Fibroblast of mammary gland (primary cell): ENCODE measurements at regions not wholly inside any gene's neighbourhood (a gene's known extent, or its start where the extent isn't known, plus 50 kb on each side); places are given as distances from the start of the nearest gene placed in this dataset.
A peak's percentile ranks its signal among the peaks of the same experiment; 100 is the strongest.

Source experiments
- DNase-seq: peaks from one replicate; pipeline ENCODE4 v3.0.0-alpha.2; 2010; ENCODE audit warnings: low read depth
- H3K4me3 ChIP-seq: 2 replicates; pipeline ENCODE4 v1.5.1; 2011; ENCODE audit warnings: low read depth, mild to moderate bottlenecking, low read length, moderate library complexity; ENCODE audit not compliant: control insufficient read depth
- TF ChIP-seq, protein P1 (sequence below): conservative IDR thresholded peaks from 2 replicates; pipeline ENCODE4 v1.5.1; 2011; ENCODE audit warnings: low read depth, low read length, inconsistent platforms; ENCODE audit not compliant: control insufficient read depth, insufficient read depth

DNA sequence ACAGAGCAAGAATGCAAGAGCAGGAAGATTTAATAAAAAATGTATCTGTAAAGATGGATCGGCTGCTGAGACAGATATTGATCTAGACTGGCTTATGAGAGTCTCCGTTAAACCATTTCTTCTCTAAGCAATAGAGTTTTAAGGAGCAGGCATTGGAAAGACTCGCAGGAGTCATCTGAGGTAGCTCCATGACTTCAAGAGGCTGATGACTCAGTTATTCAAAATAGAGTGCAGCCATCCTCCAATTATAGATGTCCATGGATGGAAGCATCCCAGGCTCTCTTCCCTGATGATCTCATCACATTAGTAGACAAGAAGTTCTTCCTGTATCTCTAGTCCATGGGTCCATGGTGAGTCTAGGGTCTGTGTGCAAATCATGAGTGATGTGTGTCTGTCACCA lies 638.3 kb upstream of the TMEM132C start:
- DNase-seq = peak; percentile 87
- H3K4me3 ChIP-seq = no peak overlapping the region
- TF ChIP-seq, protein P1, sequence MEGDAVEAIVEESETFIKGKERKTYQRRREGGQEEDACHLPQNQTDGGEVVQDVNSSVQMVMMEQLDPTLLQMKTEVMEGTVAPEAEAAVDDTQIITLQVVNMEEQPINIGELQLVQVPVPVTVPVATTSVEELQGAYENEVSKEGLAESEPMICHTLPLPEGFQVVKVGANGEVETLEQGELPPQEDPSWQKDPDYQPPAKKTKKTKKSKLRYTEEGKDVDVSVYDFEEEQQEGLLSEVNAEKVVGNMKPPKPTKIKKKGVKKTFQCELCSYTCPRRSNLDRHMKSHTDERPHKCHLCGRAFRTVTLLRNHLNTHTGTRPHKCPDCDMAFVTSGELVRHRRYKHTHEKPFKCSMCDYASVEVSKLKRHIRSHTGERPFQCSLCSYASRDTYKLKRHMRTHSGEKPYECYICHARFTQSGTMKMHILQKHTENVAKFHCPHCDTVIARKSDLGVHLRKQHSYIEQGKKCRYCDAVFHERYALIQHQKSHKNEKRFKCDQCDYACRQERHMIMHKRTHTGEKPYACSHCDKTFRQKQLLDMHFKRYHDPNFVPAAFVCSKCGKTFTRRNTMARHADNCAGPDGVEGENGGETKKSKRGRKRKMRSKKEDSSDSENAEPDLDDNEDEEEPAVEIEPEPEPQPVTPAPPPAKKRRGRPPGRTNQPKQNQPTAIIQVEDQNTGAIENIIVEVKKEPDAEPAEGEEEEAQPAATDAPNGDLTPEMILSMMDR = no peak

DNA sequence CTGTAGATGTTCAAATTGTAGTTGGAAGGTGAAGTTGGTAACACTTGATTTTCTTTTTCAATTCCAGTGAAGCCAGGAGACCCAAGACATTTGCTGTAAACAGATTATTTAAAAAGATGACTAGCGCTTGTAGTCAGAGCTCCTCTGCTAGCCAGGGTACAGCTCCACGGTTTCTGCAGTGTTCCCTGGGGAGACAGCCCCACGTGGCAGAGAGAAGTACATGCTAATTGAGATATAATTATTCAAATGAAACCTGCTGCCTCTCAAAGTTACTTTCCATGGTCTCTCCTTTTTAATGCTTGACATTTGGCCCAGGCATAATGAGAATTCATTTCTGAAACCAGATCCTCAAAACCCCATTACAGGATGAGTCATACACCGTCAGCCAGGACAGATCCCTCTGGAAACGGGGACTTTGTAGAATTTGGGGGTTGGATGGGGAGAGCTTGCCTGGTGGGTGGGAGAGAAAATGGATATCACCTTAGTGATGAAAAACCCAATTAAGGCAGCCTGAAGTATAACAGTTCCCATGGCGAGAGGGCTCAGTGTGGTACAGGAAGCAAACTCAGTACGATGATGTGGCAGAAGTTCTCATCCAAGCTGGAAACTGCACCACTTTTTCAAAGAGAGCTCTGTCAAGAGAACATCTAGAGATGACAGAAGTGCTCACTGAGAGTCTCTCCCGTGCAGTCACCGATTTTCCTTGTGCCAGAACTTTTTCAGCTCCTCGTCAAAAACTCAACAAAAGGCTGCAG lies 637.7 kb upstream of the TMEM132C start:
- TF ChIP-seq, protein P1 = no peak
- peak; percentile 49 for DNase-seq
- no peak overlapping the region for H3K4me3 ChIP-seq

DNA sequence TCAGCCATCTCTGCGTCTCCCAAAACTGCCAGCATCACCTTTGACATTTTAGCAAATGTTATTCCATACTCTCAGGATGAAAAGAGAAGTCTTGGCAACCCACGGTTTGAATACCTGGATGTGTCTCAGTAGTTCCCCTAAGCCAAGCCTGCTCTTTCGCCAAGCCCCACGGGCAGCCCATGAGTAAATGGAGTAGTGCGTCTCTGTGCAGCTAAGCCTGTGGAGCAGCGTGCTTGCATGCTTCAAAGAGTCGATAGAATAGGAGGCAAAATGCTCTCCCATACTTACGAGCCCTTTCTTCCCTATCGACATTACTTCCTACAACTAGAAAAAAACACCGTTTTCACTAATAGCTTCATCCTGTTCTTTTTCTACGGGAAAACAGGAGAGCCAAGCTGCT lies 634.5 kb upstream of the TMEM132C start:
- TF ChIP-seq, protein P1 = no peak
- no peak for DNase-seq
- no peak overlapping the region for H3K4me3 ChIP-seq

DNA sequence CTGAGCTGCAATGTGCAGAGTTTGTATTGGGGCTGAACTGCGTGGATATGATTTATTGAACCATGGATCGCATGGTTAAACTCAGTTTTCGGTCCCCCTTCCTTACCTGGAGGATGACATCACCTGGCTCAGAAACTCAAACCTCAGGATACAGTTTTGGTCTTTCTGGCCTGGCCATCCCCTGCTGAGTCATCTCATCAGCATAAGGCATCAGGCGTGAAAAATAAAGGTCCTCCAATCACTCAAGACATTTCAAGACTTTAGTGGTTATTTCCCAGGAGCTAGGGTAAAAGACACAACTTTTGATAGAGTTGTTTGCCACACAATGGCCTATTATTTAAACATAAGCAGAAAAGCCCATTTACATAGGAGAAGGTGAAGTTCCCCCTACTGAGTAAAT lies 631.1 kb upstream of the TMEM132C start:
- H3K4me3 ChIP-seq = no peak overlapping the region
- TF ChIP-seq, protein P1 = no peak
- DNase-seq = no peak

DNA sequence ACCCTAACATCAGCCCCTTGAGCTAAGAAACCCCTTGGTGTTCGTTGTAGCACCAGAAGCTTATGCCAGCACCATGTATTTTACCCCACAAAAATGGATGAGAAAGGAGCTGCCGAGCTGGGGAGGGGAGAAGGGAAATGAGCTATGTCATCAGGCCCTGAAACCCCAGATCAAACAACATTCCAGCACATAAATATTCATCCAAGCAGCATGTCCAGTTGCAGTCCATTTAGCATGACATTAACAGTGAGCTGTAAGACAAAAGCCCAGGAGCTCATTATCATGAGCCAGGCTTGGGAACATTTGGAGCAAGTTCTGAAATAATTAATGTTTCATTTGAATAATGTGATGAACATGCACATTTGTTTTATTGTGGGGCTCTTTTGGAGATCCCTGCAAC lies 630.1 kb upstream of the TMEM132C start:
- no peak overlapping the region for H3K4me3 ChIP-seq
- TF ChIP-seq, protein P1 = no peak
- no peak for DNase-seq

DNA sequence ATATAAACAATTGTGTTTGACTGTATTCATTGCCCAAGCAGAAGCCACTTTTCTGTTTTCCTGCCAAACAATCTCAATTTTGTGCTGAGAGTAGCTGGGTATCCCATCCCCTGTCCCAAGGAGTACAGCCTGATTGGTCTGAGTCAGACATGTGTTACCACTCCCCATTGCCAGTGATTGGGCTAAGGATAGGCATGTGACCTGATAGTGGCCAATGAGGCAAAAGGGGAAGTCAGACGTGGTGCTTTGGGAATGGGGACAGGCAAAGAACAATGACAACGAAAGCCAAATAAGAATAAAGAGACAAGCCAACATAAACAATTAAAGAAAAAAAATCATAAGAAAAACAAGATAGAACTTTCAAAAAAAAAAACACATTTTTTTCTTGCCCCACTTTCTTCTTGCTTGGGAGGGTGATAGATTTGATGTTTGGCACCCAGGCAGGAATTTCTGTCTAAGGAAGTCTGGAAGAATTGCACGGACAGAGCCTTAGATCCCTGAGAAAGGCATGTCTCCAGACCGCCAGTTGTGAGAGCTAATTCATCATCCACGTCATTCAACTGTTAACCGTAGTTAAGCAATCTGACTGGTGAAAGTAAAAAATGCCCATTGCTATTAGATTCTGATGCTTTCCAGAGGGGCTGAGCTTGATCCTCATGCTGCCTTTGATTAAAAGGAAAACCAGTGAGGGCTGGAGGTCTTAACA lies 626.6 kb upstream of the TMEM132C start:
- peak; percentile 80 for DNase-seq
- H3K4me3 ChIP-seq = no peak overlapping the region
- TF ChIP-seq, protein P1 = no peak

DNA sequence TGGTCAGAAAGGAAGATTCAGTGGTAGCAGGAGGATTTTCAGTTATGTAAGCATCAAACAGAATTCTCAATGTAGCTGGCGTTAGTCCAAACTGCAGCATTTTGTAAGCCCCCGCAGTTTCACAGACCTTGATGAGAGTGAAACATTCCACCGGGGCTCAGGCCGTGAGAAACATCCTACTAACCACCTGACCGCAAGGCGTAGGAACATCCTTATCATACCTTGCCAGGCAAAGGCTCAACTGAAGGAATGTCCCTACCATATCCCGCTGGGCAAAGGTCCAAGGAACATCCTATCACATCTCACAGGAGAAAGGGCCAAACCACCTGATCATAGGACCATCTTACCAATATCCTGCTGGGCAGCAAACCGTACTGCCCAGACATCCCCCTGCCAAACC lies 624.8 kb upstream of the TMEM132C start:
- H3K4me3 ChIP-seq = no peak overlapping the region
- DNase-seq = no peak
- TF ChIP-seq, protein P1 = no peak
